ENCODE measurements at regions not wholly inside any gene's neighbourhood (a gene's known extent, or its start where the extent isn't known, plus 50 kb on each side); places are given as distances from the start of the nearest gene placed in this dataset. TPM values are rescaled to one million over a fixed set of nuclear protein-coding genes. Genes with fewer than 3 reads are reported as not detected.
"Not testable (repeated sequence)": the region's sequence is repeated elsewhere in the genome, so short reads cannot be mapped to it uniquely, and the experiment has no call there.

DNA sequence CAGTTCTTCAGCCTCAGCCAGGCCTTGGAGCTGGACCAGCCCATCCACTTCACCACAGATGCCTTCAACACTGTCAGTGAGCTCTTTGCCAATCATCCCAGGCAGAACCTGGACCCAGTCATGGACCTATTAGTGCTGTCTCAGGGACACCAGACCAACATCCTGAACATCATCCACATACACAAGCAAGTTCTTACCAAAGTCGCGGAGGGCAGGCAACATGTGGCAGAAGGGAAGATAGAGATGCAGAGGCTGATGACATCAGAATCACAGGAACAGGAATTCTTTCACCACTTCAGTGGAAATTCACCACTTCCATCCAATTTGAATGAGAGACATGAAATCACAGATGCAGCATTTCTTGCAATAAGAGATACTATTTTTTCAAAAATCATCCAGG, 845.3 kb downstream of the FOXD4L5 start:
- H3K27ac ChIP-seq; H3K4me1 ChIP-seq; H3K36me3 ChIP-seq; H3K9me3 ChIP-seq; DNase-seq (ENCODE audit: extremely low spot score in 2 of 2); intact Hi-C loops (cut with DNase I); H3K27me3 ChIP-seq; H3K4me3 ChIP-seq: not testable (repeated sequence)

Small RNA genes in the stretch of these regions (small RNA-seq; reads per million reads assigned to genes)
- not detected for gene AL773524.1

Measured in vagina (tissue), 2 donors.